GM23338 (cell line): ENCODE measurements at regions not wholly inside any gene's neighbourhood (a gene's known extent, or its start where the extent isn't known, plus 50 kb on each side); places are given as distances from the start of the nearest gene placed in this dataset.

Source experiments
- EZH2 ChIP-seq: fragments of 200-600 bp; sonication (generic); IDR thresholded peaks from one replicate; pipeline ENCODE4 v1.8.0; 2017; ENCODE audit warnings: antibody characterized with exemption, mild to moderate bottlenecking, low read depth; ENCODE audit not compliant: unreplicated experiment
- POLR2AphosphoS5 ChIP-seq: IDR thresholded peaks from 2 replicates; pipeline ENCODE4 v1.6.1; 2016; ENCODE audit warnings: antibody characterized with exemption, low read depth
- ZNF331 ChIP-seq: fragments of 250-450 bp; sonication (Bioruptor Pico); IDR thresholded peaks from 2 replicates; pipeline ENCODE4 v1.5.0; 2020; ENCODE audit warnings: low read depth, mild to moderate bottlenecking, moderate library complexity
- TF ChIP-seq, protein P1 (sequence below): IDR thresholded peaks from one replicate; pipeline ENCODE4 v1.6.1; 2018; ENCODE audit warnings: antibody characterized with exemption; ENCODE audit not compliant: unreplicated experiment
- TF ChIP-seq, protein P2 (sequence below), 2 experiments: fragments of 200-600 bp in 1 of 2; sonication (generic) in 1 of 2; conservative IDR thresholded peaks; 2 replicates each; pipeline versions ENCODE4 v1.5.1 to v1.6.1; 2016 to 2017; ENCODE audit warnings: antibody characterized with exemption in 2 of 2, low read depth in 2 of 2, mild to moderate bottlenecking in 2 of 2, moderate library complexity in 1 of 2

GRCh38 chr6:21953831-21954801, 342.7 kb downstream of the PRL start:
- TF ChIP-seq EZH2 (no peak), ZNF331 (no peak), POLR2AphosphoS5 (no peak)
- TF ChIP-seq, protein P1, sequence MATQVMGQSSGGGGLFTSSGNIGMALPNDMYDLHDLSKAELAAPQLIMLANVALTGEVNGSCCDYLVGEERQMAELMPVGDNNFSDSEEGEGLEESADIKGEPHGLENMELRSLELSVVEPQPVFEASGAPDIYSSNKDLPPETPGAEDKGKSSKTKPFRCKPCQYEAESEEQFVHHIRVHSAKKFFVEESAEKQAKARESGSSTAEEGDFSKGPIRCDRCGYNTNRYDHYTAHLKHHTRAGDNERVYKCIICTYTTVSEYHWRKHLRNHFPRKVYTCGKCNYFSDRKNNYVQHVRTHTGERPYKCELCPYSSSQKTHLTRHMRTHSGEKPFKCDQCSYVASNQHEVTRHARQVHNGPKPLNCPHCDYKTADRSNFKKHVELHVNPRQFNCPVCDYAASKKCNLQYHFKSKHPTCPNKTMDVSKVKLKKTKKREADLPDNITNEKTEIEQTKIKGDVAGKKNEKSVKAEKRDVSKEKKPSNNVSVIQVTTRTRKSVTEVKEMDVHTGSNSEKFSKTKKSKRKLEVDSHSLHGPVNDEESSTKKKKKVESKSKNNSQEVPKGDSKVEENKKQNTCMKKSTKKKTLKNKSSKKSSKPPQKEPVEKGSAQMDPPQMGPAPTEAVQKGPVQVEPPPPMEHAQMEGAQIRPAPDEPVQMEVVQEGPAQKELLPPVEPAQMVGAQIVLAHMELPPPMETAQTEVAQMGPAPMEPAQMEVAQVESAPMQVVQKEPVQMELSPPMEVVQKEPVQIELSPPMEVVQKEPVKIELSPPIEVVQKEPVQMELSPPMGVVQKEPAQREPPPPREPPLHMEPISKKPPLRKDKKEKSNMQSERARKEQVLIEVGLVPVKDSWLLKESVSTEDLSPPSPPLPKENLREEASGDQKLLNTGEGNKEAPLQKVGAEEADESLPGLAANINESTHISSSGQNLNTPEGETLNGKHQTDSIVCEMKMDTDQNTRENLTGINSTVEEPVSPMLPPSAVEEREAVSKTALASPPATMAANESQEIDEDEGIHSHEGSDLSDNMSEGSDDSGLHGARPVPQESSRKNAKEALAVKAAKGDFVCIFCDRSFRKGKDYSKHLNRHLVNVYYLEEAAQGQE: no peak
- TF ChIP-seq, protein P2, sequence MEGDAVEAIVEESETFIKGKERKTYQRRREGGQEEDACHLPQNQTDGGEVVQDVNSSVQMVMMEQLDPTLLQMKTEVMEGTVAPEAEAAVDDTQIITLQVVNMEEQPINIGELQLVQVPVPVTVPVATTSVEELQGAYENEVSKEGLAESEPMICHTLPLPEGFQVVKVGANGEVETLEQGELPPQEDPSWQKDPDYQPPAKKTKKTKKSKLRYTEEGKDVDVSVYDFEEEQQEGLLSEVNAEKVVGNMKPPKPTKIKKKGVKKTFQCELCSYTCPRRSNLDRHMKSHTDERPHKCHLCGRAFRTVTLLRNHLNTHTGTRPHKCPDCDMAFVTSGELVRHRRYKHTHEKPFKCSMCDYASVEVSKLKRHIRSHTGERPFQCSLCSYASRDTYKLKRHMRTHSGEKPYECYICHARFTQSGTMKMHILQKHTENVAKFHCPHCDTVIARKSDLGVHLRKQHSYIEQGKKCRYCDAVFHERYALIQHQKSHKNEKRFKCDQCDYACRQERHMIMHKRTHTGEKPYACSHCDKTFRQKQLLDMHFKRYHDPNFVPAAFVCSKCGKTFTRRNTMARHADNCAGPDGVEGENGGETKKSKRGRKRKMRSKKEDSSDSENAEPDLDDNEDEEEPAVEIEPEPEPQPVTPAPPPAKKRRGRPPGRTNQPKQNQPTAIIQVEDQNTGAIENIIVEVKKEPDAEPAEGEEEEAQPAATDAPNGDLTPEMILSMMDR (conservative IDR thresholded peaks at IDR 0.05; ENCODE audit: low read depth in 2 of 2): no peak
